Esophagus squamous epithelium (tissue), 5 donors: ENCODE measurements at regions not wholly inside any gene's neighbourhood (a gene's known extent, or its start where the extent isn't known, plus 50 kb on each side); places are given as distances from the start of the nearest gene placed in this dataset.

Experiments
- DNase-seq: peaks from one replicate; lab custom pipeline; 2025; lab: John Stamatoyannopoulos, UW
- H3K27ac ChIP-seq, 4 donors: fragments of 200-600 bp; sonication (generic); one replicate each; pipeline ENCODE4 v1.5.1; 2016 to 2019; ENCODE audit warnings: mild to moderate bottlenecking in 1 of 4
- H3K27me3 ChIP-seq, 4 donors: fragments of 200-600 bp; sonication (generic); 1 replicate in 3 of 4; 2 replicates in 1 of 4; pipeline versions ENCODE4 v1.5.1 to v1.6.0; 2017 to 2021; ENCODE audit warnings: antibody characterized with exemption in 1 of 4
- H3K36me3 ChIP-seq, 3 donors: fragments of 200-600 bp; sonication (generic); one replicate each; pipeline ENCODE4 v1.5.1; 2016 to 2019
- H3K4me1 ChIP-seq, 3 donors: fragments of 200-600 bp; sonication (generic); one replicate each; pipeline ENCODE4 v1.5.1; 2017 to 2019
- H3K4me3 ChIP-seq, 4 donors: fragments of 200-600 bp; sonication (generic); 1 replicate in 3 of 4; 2 replicates in 1 of 4; pipeline ENCODE4 v1.5.1; 2016 to 2019; ENCODE audit warnings: mild to moderate bottlenecking in 2 of 4, moderate library complexity in 1 of 4
- H3K9me3 ChIP-seq, 3 donors: fragments of 200-600 bp; sonication (generic); one replicate each; pipeline ENCODE4 v1.5.1; 2016 to 2019
- POLR2A ChIP-seq, 4 donors: fragments of 450-650 bp; IDR thresholded peaks; one replicate each; pipeline ENCODE4 v1.6.1; 2017; ENCODE audit warnings: antibody characterized with exemption in 4 of 4, mild to moderate bottlenecking in 4 of 4, moderate library complexity in 3 of 4
- WGBS, 2 donors: methylation state at CpG; one replicate each; pipeline ENCODE4 v1.1.5; 2018; 5-methylcytosine and 5-hydroxymethylcytosine counted together
- intact Hi-C: fragments of 100-400 bp; cut with DNase I; formaldehyde crosslinking; loops from one replicate; pipeline ENCODE4 v1.15.0; 2022
- TF ChIP-seq, protein P1 (sequence below), 6 experiments: fragments of 450-650 bp in 4 of 6; fragments of 200-600 bp in 2 of 6; sonication (generic) in 2 of 6; IDR thresholded peaks; one replicate each; pipeline ENCODE4 v1.5.1; 2016 to 2019; ENCODE audit warnings: antibody characterized with exemption in 6 of 6, mild to moderate bottlenecking in 4 of 6, moderate library complexity in 4 of 6
- donor health status: DM: yes; HTN: yes; CAD: no.

DNA sequence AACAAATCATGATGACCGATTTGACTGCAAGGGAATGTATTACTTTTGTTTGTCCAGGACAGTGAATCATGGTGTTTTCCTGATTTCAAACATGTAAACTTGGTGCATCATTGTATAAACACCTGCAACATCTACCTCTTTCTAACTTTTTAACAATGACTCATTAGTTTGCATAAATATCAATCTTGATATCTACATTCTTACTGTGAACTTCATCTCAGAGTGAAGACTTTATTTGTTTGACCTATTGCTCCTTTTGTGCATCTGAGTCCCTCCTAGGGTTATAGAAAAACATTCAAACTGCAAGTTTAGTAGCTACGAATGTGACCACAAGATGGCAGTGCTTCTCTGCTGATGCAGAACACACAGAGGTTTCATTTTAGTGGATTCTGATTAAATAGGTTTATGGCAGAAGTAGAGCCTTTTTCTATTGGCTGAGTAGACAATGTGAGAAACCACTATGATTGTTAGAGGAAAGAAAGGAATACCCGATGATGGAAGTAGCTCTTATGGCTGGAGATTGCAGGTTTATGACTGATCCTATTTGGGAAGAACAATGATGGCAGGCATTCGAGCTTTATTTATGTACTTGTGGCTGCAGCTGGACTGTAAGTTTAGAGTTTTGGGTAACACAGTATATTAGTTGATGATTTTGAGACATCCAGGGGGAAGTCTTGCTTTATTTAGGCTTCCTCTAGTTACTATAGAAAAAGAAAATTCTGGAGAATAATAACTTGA lies 244.2 kb upstream of the OR4E1 start:
- peaks cover 0 to 6% (median 4%) of the 10 kb centered on the region in 3 donors for H3K4me1 ChIP-seq
- H3K36me3 ChIP-seq: no peaks in the 10 kb centered on the region
- H3K27ac ChIP-seq: no peak overlapping the region
- H3K27me3 ChIP-seq: no peaks in the 10 kb centered on the region
- peak overlapping the region in 1 of 4 donors; percentile 49 for H3K4me3 ChIP-seq
- DNase-seq: no peak
- TF ChIP-seq, protein P1, sequence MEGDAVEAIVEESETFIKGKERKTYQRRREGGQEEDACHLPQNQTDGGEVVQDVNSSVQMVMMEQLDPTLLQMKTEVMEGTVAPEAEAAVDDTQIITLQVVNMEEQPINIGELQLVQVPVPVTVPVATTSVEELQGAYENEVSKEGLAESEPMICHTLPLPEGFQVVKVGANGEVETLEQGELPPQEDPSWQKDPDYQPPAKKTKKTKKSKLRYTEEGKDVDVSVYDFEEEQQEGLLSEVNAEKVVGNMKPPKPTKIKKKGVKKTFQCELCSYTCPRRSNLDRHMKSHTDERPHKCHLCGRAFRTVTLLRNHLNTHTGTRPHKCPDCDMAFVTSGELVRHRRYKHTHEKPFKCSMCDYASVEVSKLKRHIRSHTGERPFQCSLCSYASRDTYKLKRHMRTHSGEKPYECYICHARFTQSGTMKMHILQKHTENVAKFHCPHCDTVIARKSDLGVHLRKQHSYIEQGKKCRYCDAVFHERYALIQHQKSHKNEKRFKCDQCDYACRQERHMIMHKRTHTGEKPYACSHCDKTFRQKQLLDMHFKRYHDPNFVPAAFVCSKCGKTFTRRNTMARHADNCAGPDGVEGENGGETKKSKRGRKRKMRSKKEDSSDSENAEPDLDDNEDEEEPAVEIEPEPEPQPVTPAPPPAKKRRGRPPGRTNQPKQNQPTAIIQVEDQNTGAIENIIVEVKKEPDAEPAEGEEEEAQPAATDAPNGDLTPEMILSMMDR (IDR thresholded peaks at IDR 0.05): peak; percentile 37 to 68 (median 52)
- no peak for TF ChIP-seq POLR2A (IDR thresholded peaks at IDR 0.05)
- WGBS, 2 donors: 11 to 12% methylated on average over 4 of the region's 4 CpGs
- intact Hi-C loops: no loop called here
- H3K9me3 ChIP-seq: no peaks in the 10 kb centered on the region

DNA sequence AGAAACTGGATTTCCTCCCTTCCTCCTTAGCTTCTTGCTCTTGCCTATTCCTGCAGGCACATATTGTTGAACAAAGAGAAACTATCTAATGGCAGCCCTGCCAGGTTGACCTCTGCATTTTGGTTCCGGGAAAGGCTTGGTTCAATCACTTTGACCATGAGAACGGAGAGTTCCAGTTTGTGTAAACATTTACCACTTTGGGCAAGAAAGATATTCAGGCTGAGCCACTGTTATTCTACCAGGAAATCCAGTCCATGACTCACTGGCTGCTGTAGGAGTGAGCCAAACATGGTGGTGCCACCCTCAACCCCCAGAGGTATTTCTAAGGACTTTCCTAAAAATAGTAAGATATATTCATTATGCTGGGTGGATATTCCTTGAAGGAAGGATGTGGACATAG lies 242.2 kb upstream of the OR4E1 start:
- H3K4me3 ChIP-seq: no peak overlapping the region
- peaks cover 0 to 6% (median 4%) of the 10 kb centered on the region in 3 donors for H3K4me1 ChIP-seq
- intact Hi-C loops: no loop called here
- peak overlapping the region in 1 of 4 donors; percentile 33 for H3K27ac ChIP-seq
- DNase-seq: no peak
- no peaks in the 10 kb centered on the region for H3K36me3 ChIP-seq
- no peaks in the 10 kb centered on the region for H3K9me3 ChIP-seq
- no peaks in the 10 kb centered on the region for H3K27me3 ChIP-seq
- 21 to 41% methylated on average over 2 of the region's 2 CpGs for WGBS, 2 donors
- TF ChIP-seq POLR2A (IDR thresholded peaks at IDR 0.05): no peak
- TF ChIP-seq, protein P1 (IDR thresholded peaks at IDR 0.05): no peak

DNA sequence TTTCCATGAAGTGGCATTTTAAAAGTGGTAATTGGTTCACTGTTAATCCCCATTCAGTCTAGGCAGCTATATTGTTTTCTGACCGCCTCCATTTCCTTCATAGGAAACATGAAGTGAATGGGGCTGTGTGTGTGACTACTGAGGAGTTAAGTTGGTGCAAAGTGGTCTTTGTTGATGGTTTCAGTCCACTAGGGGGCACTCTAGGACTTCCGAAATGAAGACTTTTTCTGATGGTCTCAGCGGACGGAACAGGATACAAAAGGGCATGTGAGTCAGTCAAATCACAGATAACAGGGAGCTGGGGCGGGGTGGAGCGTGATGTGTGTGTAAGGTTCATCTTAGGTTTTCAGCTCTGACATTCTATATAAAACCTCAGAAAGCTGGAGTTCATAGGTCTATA lies 240.1 kb upstream of the OR4E1 start:
- Histone ChIP-seq H3K27ac (no peak overlapping the region), H3K4me1 (peaks cover 0 to 6% (median 4%) of the 10 kb centered on the region in 3 donors), H3K4me3 (no peak overlapping the region), H3K36me3 (no peaks in the 10 kb centered on the region), H3K9me3 (no peaks in the 10 kb centered on the region), H3K27me3 (peaks cover 0 to 9% (median 0%) of the 10 kb centered on the region in 4 donors)
- WGBS, 2 donors: 8 to 19% methylated on average over 6 of the region's 6 CpGs
- intact Hi-C loops: no loop called here
- no peak for DNase-seq
- TF ChIP-seq POLR2A (IDR thresholded peaks at IDR 0.05): no peak
- TF ChIP-seq, protein P1 (IDR thresholded peaks at IDR 0.05): peak; percentile 13 to 47 (median 34)

DNA sequence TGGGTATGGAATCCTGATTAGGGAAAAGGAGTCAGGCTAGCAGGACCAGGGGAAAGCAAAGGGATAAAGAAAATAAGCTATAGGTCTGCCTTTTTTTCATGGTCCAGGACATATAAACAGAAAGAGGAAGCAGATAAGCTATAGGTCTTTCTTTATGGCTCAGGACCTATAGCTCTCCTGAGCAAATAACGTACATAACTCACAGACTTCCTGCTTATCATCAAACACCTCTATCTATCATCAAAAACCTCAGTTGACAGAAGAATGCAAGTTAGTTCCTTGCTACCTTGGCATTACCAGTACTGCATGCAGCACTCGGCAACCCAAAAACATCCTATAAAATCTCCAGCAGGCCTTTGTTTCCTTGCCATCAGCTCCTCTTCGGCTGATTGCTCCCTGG lies 238.7 kb upstream of the OR4E1 start:
- Histone ChIP-seq H3K27ac (no peak overlapping the region), H3K4me3 (no peak overlapping the region), H3K9me3 (no peaks in the 10 kb centered on the region), H3K36me3 (no peaks in the 10 kb centered on the region), H3K4me1 (peaks cover 0 to 6% (median 4%) of the 10 kb centered on the region in 3 donors), H3K27me3 (peaks cover 0 to 9% (median 0%) of the 10 kb centered on the region in 4 donors)
- DNase-seq: no peak
- 52 to 57% methylated on average over 3 of the region's 3 CpGs for WGBS, 2 donors
- no peak for TF ChIP-seq POLR2A (IDR thresholded peaks at IDR 0.05)
- TF ChIP-seq, protein P1 (IDR thresholded peaks at IDR 0.05): no peak
- intact Hi-C loops: no loop called here

DNA sequence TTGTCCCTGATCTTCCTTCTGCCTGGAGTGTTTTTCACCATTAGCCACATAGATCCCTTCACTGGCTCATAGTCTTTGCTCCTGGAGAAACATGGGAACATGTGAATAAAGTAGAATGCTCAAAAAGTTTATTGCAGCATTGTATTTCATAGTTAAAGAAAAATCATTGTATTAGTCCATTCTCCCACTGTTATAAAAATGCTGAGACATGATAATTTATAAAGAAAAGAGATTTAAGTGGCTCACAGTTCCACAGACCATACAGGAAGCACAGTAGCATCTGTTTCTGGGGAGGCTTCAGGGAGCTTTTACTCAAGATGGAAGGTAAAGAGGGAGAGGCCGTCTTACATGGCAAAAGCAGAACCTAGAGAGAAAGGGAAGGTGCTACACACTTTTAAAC lies 238.3 kb upstream of the OR4E1 start:
- no peak for DNase-seq
- no peak overlapping the region for H3K27ac ChIP-seq
- H3K36me3 ChIP-seq: no peaks in the 10 kb centered on the region
- TF ChIP-seq POLR2A (IDR thresholded peaks at IDR 0.05): no peak
- TF ChIP-seq, protein P1 (IDR thresholded peaks at IDR 0.05): no peak
- intact Hi-C loops: no loop called here
- peaks cover 0 to 6% (median 4%) of the 10 kb centered on the region in 3 donors for H3K4me1 ChIP-seq
- H3K4me3 ChIP-seq: no peak overlapping the region
- H3K27me3 ChIP-seq: peaks cover 0 to 9% (median 0%) of the 10 kb centered on the region in 4 donors
- 50 to 57% methylated on average over 1 of the region's 1 CpG for WGBS, 2 donors
- no peaks in the 10 kb centered on the region for H3K9me3 ChIP-seq
